HG03135 (cell line): ENCODE measurements at regions not wholly inside any gene's neighbourhood (a gene's known extent, or its start where the extent isn't known, plus 50 kb on each side); places are given as distances from the start of the nearest gene placed in this dataset.

Experiments
- ATAC-seq: cut with Tn5 transposase; IDR thresholded peaks from one replicate; pipeline ENCODE4 v1.9.1; 2021; ENCODE audit warnings: mild to moderate bottlenecking, moderate library complexity; ENCODE audit not compliant: unreplicated experiment

GRCh38 chr1:187078916-187079315 is 250.2 kb downstream of the PLA2G4A start:
- ATAC-seq: no peak

GRCh38 chr1:187079330-187079729 is 250.6 kb downstream of the PLA2G4A start:
- no peak for ATAC-seq

GRCh38 chr1:187091666-187092065 is 262.9 kb downstream of the PLA2G4A start:
- ATAC-seq: no peak

GRCh38 chr1:187092104-187092503 is 263.4 kb downstream of the PLA2G4A start:
- ATAC-seq: no peak

GRCh38 chr1:187096689-187097088 is 267.9 kb downstream of the PLA2G4A start:
- no peak for ATAC-seq

- no peak for ATAC-seq
Measured at GRCh38 chr1:187110351-187110750, 281.6 kb downstream of the PLA2G4A start.

GRCh38 chr1:187114792-187115191 is 286.0 kb downstream of the PLA2G4A start:
- ATAC-seq: no peak

- ATAC-seq: no peak
Measured at GRCh38 chr1:187121661-187122060, 292.9 kb downstream of the PLA2G4A start.

GRCh38 chr1:187122566-187122965 is 293.8 kb downstream of the PLA2G4A start:
- ATAC-seq: no peak

- ATAC-seq: no peak
Measured at GRCh38 chr1:187129132-187129531, 300.4 kb downstream of the PLA2G4A start.

- ATAC-seq: no peak
Measured at GRCh38 chr1:187143783-187144182, 315.0 kb downstream of the PLA2G4A start.

GRCh38 chr1:187146388-187146787 is 317.6 kb downstream of the PLA2G4A start:
- ATAC-seq: no peak

- ATAC-seq: no peak
Measured at GRCh38 chr1:187151555-187151954, 322.8 kb downstream of the PLA2G4A start.

- no peak for ATAC-seq
Measured at GRCh38 chr1:187153047-187153446, 324.3 kb downstream of the PLA2G4A start.

GRCh38 chr1:187157115-187157514 is 328.4 kb downstream of the PLA2G4A start:
- no peak for ATAC-seq

GRCh38 chr1:187157552-187157951 is 328.8 kb downstream of the PLA2G4A start:
- no peak for ATAC-seq

GRCh38 chr1:187167555-187167954 is 338.8 kb downstream of the PLA2G4A start:
- ATAC-seq: no peak

GRCh38 chr1:187168297-187168696 is 339.5 kb downstream of the PLA2G4A start:
- ATAC-seq: no peak

GRCh38 chr1:187185389-187185788 is 356.6 kb downstream of the PLA2G4A start:
- ATAC-seq: no peak

- ATAC-seq: no peak
Measured at GRCh38 chr1:187197685-187198084, 368.9 kb downstream of the PLA2G4A start.

GRCh38 chr1:187203257-187203656 is 374.5 kb downstream of the PLA2G4A start:
- no peak for ATAC-seq

GRCh38 chr1:187212377-187212776 is 383.6 kb downstream of the PLA2G4A start:
- no peak for ATAC-seq

GRCh38 chr1:187226396-187226795 is 397.6 kb downstream of the PLA2G4A start:
- ATAC-seq: no peak

- ATAC-seq: no peak
Measured at GRCh38 chr1:187228790-187229189, 400.0 kb downstream of the PLA2G4A start.
